ENCODE measurements at regions not wholly inside any gene's neighbourhood (a gene's known extent, or its start where the extent isn't known, plus 50 kb on each side); places are given as distances from the start of the nearest gene placed in this dataset.

DNA sequence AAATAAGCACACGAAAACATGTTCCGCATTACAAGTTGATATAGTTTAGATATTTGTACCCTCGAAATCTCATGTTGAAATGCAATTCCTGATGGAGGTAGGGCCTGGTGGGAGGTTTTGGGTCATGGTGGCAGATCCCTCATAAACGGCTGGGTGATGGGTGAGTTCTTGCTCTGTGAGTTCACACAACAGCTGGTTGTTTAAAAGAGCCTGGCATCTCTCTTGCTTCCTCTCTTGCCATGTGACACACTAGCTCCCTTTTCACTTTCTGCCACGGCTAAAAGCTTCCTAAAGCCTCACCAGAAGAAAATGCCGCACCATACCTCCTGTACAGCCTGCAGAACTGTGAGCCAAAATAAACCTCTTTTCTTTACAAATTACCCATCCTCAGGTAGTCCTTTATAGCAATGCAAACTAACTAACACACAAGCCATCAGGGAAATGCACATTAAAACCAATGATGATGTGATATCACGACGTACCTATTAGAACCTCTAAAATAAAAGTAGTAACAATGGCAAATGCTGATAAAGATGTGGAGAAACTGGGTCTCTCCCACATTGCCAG is 188.5 kb downstream of the ANAPC1 start:
- H3K4ac ChIP-seq (ENCODE audit: low read depth, low read length), result no peak overlapping the region
- Mint-ChIP-seq H3K4me1 (peaks cover 10 to 11% of the 10 kb centered on the region in 2 experiments), H3K36me3 (ENCODE audit: insufficient read depth in 1 of 3, low read depth in 3 of 3) (peaks cover 3 to 25% (median 5%) of the 10 kb centered on the region in 3 experiments; a peak in 6 of 7 replicates), H3K27ac (no peak overlapping the region), H3K27me3 (ENCODE audit: low read depth) (peaks cover 5% of the 10 kb centered on the region; the same call in 1 of the 2 replicates), H3K4me3 (no peak overlapping the region), H3K9me3 (peaks cover 9 to 14% of the 10 kb centered on the region in 2 experiments)
- no peak overlapping the region for H4K8ac ChIP-seq (replicated peaks; ENCODE audit: insufficient read length, low read depth, low read length)
- H4K91ac ChIP-seq (ENCODE audit: insufficient read length, low read depth, low read length), result no peak overlapping the region
- H2BK120ac ChIP-seq (ENCODE audit: low read depth, low read length, poor library complexity, severe bottlenecking), result no peak overlapping the region
- no peaks in the 10 kb centered on the region for H4K20me1 ChIP-seq (ENCODE audit: control insufficient read depth, insufficient read depth, insufficient read length)
- no peak overlapping the region for H2AK5ac ChIP-seq (ENCODE audit: insufficient read length, low read length)
- no peaks in the 10 kb centered on the region for H3K79me2 ChIP-seq (ENCODE audit: insufficient read depth, low read length)
- H3K9me3 ChIP-seq (ENCODE audit: control insufficient read depth, low read depth, low read length), result no peaks in the 10 kb centered on the region
- no peak overlapping the region for H3K4me2 ChIP-seq (ENCODE audit: insufficient read depth, insufficient read length, low read length)
- H3K27ac ChIP-seq (ENCODE audit: insufficient read length, low read depth, low read length), result no peak overlapping the region
- no peak overlapping the region for H2BK12ac ChIP-seq (ENCODE audit: insufficient read length, low read depth, low read length)
- no peak overlapping the region for H4K5ac ChIP-seq (ENCODE audit: insufficient read length, low read depth, low read length)
- no peak for DNase-seq
- no peak overlapping the region for H3K18ac ChIP-seq (ENCODE audit: insufficient read length, low read depth, low read length)
- H2BK5ac ChIP-seq (ENCODE audit: insufficient read length, low read length), result no peak overlapping the region
- no peak overlapping the region for H2BK20ac ChIP-seq (ENCODE audit: low read depth, low read length, poor library complexity, severe bottlenecking)
- H3K27me3 ChIP-seq (ENCODE audit: insufficient read depth, low read length), result no peaks in the 10 kb centered on the region
- no peak overlapping the region for H2AFZ ChIP-seq (ENCODE audit: low read length)
- H3K9ac ChIP-seq (ENCODE audit: extremely low read depth, insufficient read length, low read length), result no peak overlapping the region
- no peaks in the 10 kb centered on the region for H3K23me2 ChIP-seq (ENCODE audit: insufficient read length, low read depth, low read length, poor library complexity, severe bottlenecking)
- TF ChIP-seq CTCF (conservative IDR thresholded peaks at IDR 0.05), result no peak
- no peak overlapping the region for H3K56ac ChIP-seq (ENCODE audit: insufficient read length, low read depth, low read length)
- no peak overlapping the region for H3K14ac ChIP-seq (ENCODE audit: insufficient read depth, low read length)
- no peaks in the 10 kb centered on the region for H3K4me1 ChIP-seq (ENCODE audit: insufficient read depth, low read length)
- no CpG with 5 or more reads among the region's 8 CpGs for WGBS (ENCODE audit: extremely low coverage, insufficient read length, low lambda C conversion rate)
- no peak overlapping the region for H2BK15ac ChIP-seq (ENCODE audit: low read depth, low read length)
- H3K79me1 ChIP-seq (ENCODE audit: insufficient read depth, low read depth, low read length, poor library complexity, severe bottlenecking), result no peaks in the 10 kb centered on the region
- H3K23ac ChIP-seq (ENCODE audit: insufficient read length, low read depth, low read length), result no peak overlapping the region
- H3T11ph ChIP-seq (ENCODE audit: low read length), result no peak overlapping the region

Measured in H9 (cell line).